Activated naive CD4-positive, alpha-beta T cell treated with anti-CD3 and anti-CD28 coated beads, Interleukin-2, amount 10 ng/mL, durations not matched to agents 7 days and 5 days (primary cell): ENCODE measurements at regions not wholly inside any gene's neighbourhood (a gene's known extent, or its start where the extent isn't known, plus 50 kb on each side); places are given as distances from the start of the nearest gene placed in this dataset.
"Not testable (repeated sequence)": the region's sequence is repeated elsewhere in the genome, so short reads cannot be mapped to it uniquely, and the experiment has no call there.

Experiments used
- CTCF ChIA-PET: fragments of 350-600 bp; sonication (Branson Sonifier 250); formaldehyde crosslinking; loops from one replicate; lab custom pipeline; 2021; ENCODE audit warnings: antibody characterized with exemption; lab: Charles Lee
- DNase-seq: peaks from one replicate; pipeline ENCODE4 v3.0.0-alpha.2; 2020
- H3K27ac Mint-ChIP-seq: one replicate; pipeline ENCODE4 v1.8.0; 2021; ENCODE audit warnings: mild to moderate bottlenecking, moderate library complexity, mixed read lengths
- H3K27me3 Mint-ChIP-seq: one replicate; pipeline ENCODE4 v1.8.0; 2021; ENCODE audit warnings: mild to moderate bottlenecking, mixed read lengths
- H3K36me3 Mint-ChIP-seq: one replicate; pipeline ENCODE4 v1.8.0; 2021; ENCODE audit warnings: mixed read lengths
- H3K4me1 Mint-ChIP-seq: one replicate; pipeline ENCODE4 v1.8.0; 2021; ENCODE audit warnings: mixed read lengths
- H3K4me3 Mint-ChIP-seq: one replicate; pipeline ENCODE4 v1.8.0; 2021; ENCODE audit warnings: mild to moderate bottlenecking, moderate library complexity, mixed read lengths
- H3K9me3 Mint-ChIP-seq: one replicate; pipeline ENCODE4 v1.8.0; 2021; ENCODE audit warnings: mixed read lengths

DNA sequence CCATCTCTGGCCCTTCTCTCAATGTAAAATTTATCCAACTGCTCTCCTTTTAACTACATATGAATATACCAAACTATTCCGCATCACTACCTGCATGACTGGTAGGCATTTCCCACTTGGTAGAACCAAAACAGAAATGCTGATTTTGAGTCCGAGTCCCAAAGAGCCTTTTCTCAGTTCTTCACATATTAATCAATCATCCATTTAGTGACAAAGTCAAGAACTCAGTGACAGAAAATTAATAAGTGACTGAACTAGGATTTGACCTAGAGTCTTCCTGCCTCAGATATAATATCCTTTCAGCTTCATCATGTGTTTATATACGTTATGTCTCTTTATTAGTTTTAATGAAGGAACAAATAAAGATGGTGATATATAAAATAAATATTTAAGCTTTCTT lies 700.6 kb upstream of the GOLIM4 start:
- Mint-ChIP-seq H3K36me3 (no peaks in the 10 kb centered on the region), H3K27me3 (no peaks in the 10 kb centered on the region), H3K4me3 (no peak overlapping the region), H3K27ac (no peak overlapping the region), H3K9me3 (peaks cover 1% of the 10 kb centered on the region), H3K4me1 (no peaks in the 10 kb centered on the region)
- CTCF ChIA-PET, result no interaction called here
- DNase-seq, result no peak

GRCh38 chr3:168794427-168794826 lies 698.7 kb upstream of the GOLIM4 start:
- CTCF ChIA-PET, result no interaction called here
- Mint-ChIP-seq H3K27me3 (no peaks in the 10 kb centered on the region), H3K27ac (no peak overlapping the region), H3K4me3 (no peak overlapping the region), H3K4me1 (no peaks in the 10 kb centered on the region), H3K36me3 (no peaks in the 10 kb centered on the region), H3K9me3 (peaks cover 1% of the 10 kb centered on the region)
- DNase-seq, result no peak

DNA sequence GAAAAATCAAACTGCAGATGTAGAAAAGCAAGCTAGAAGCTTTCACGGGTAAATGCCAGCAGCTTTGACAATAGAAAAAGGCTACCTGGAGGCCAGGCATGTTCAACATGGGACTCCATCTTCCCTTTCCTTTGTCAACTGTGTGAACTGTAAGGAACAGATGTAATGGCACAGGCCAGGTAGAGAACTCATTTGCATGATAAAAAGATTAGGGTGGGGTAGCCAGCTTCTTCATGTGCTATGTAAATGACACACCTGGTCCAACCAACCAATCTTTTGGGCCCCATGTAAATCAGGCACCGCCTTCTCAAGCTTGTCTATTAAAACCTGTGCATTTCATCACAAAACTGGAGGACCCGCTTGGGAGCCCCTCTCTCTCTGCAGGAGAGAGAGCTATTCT lies 686.5 kb upstream of the GOLIM4 start:
- CTCF ChIA-PET, result no interaction called here
- no peaks in the 10 kb centered on the region for H3K4me1 Mint-ChIP-seq
- no peak for DNase-seq
- no peak overlapping the region for H3K27ac Mint-ChIP-seq
- no peaks in the 10 kb centered on the region for H3K36me3 Mint-ChIP-seq
- no peak overlapping the region for H3K4me3 Mint-ChIP-seq
- H3K27me3 Mint-ChIP-seq, result no peaks in the 10 kb centered on the region
- H3K9me3 Mint-ChIP-seq, result peaks cover 6% of the 10 kb centered on the region

DNA sequence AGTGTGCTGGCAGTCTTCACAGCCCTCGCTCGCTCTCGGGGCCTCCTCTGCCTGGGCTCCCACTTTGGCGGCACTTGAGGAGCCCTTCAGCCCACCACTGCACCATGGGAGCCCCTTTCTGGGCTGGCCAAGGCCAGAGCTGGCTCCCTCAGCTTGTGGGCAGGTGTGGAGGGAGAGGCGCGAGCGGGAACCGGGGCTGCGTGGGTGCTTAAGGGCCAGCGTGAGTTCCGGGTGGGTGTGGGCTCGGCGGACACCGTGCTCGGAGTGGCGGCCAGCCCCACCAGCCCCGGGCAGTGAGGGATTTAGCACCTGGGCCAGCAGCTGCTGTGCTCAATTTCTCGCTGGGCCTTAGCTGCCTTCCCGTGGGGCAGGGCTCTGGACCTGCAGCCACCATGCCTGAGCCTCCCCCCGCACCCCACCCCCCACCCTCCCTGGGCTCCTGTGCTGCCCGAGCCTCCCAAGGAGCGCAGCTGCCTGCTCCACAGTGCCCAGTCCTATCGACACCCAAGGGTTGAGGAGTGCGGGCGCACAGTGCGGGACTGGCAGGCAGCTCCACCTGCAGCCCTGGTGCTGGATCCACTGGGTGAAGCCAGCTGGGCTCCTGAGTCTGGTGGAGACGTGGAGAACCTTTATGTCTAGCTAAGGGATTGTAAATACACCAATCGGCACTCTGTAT lies 684.4 kb upstream of the GOLIM4 start:
- H3K27me3 Mint-ChIP-seq, H3K4me3 Mint-ChIP-seq, H3K9me3 Mint-ChIP-seq, H3K27ac Mint-ChIP-seq, CTCF ChIA-PET, H3K4me1 Mint-ChIP-seq, H3K36me3 Mint-ChIP-seq, DNase-seq: not testable (repeated sequence)

DNA sequence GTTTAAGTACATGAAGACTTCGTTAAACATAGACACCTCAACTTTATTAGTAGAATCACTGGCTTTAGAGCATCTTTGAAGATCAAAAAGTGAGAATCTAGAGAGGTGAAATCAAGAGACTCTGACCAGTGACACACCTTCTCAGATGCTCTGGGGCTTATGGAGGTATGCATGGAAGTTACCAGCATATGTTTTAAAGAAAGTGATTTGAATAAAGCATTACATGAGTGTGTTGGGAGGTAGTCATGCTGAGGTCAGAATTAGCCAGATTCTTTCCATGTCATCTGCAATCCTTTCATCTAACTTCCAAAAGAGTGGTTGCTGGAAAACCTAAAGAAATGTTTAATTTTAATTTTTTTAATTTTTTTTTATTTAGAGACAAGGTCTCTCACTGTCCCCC lies 658.0 kb upstream of the GOLIM4 start:
- Mint-ChIP-seq H3K36me3 (no peaks in the 10 kb centered on the region), H3K4me3 (no peak overlapping the region), H3K4me1 (no peaks in the 10 kb centered on the region), H3K27ac (no peak overlapping the region), H3K9me3 (no peaks in the 10 kb centered on the region), H3K27me3 (no peaks in the 10 kb centered on the region)
- CTCF ChIA-PET, result no interaction called here
- DNase-seq, result no peak

DNA sequence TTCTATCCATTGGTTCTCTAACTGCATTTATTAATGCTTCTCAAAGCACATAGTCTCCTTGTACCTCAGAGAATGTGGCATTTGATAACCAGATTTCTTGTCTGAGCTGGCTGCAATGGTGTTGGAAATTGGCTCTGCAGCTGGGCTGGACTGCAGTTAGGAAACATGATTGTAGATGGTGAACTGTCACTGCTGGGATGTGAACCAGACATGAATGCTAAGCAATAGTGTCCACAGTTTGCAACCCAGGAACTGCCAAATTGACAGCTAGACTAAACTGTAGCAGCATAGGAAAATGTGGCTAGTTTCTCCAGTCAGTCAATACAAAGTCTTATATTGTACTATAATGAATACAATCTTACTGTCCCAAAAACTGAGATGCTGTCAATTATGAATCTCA lies 656.6 kb upstream of the GOLIM4 start:
- CTCF ChIA-PET, result no interaction called here
- Mint-ChIP-seq H3K4me1 (no peaks in the 10 kb centered on the region), H3K27ac (no peak overlapping the region), H3K36me3 (no peaks in the 10 kb centered on the region), H3K27me3 (no peaks in the 10 kb centered on the region), H3K9me3 (no peaks in the 10 kb centered on the region), H3K4me3 (no peak overlapping the region)
- DNase-seq, result no peak

DNA sequence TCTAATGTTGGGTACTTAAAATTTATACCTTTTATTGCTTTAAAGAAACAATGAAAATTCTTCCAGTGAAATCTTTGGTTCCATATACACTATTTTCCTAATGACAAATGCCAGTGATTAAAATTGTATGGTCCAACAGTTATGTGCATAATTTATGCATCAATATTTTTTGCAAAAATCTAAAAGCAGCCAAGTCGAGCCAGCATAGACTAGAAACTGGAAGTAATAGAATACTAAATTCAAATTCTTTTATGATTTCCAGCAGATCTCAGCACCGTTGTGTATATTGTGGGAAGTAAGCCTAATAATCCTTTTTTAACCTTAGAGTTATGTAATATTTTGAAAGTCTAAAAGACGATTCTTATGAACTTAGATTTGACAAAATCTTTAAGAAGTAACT lies 652.0 kb upstream of the GOLIM4 start:
- no peaks in the 10 kb centered on the region for H3K36me3 Mint-ChIP-seq
- no peak overlapping the region for H3K27ac Mint-ChIP-seq
- H3K27me3 Mint-ChIP-seq, result no peaks in the 10 kb centered on the region
- H3K4me3 Mint-ChIP-seq, result no peak overlapping the region
- no peak for DNase-seq
- H3K4me1 Mint-ChIP-seq, result no peaks in the 10 kb centered on the region
- CTCF ChIA-PET, result no interaction called here
- H3K9me3 Mint-ChIP-seq, result peaks cover 12% of the 10 kb centered on the region

GRCh38 chr3:168738527-168739325 lies 643.0 kb upstream of the GOLIM4 start:
- CTCF ChIA-PET, result no interaction called here
- no peak for DNase-seq
- Mint-ChIP-seq H3K27ac (no peak overlapping the region), H3K4me3 (no peak overlapping the region), H3K36me3 (no peaks in the 10 kb centered on the region), H3K4me1 (no peaks in the 10 kb centered on the region), H3K9me3 (peaks cover 4% of the 10 kb centered on the region), H3K27me3 (no peaks in the 10 kb centered on the region)

- Mint-ChIP-seq H3K9me3 (no peaks in the 10 kb centered on the region), H3K4me1 (no peaks in the 10 kb centered on the region), H3K4me3 (no peak overlapping the region), H3K36me3 (no peaks in the 10 kb centered on the region), H3K27me3 (no peaks in the 10 kb centered on the region), H3K27ac (no peak overlapping the region)
- CTCF ChIA-PET, result no interaction called here
- DNase-seq, result no peak
Measured at GRCh38 chr3:168736202-168736601, 640.5 kb upstream of the GOLIM4 start.

DNA sequence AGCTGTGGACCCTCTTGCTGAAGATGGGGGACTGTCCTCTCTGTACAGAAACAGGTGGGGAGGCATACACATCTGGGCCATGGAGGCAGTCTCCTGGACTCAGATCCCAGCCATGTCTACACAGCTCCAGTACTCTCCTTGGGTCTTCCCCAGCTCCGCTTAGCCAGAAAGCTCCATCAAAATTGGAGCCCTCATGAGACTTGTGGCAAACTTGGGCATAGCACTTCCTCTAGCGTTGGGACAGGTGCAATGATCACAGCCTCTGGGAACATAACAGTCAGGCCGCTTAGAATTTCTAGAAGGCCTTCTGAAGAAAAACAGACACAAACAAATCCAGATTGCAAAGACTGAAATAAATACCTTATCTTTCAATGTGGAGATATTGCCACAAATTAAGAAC lies 634.3 kb upstream of the GOLIM4 start:
- Mint-ChIP-seq H3K36me3 (no peaks in the 10 kb centered on the region), H3K9me3 (no peaks in the 10 kb centered on the region), H3K4me3 (no peak overlapping the region), H3K27ac (no peak overlapping the region), H3K4me1 (no peaks in the 10 kb centered on the region), H3K27me3 (no peaks in the 10 kb centered on the region)
- DNase-seq, result no peak
- CTCF ChIA-PET, result no interaction called here

DNA sequence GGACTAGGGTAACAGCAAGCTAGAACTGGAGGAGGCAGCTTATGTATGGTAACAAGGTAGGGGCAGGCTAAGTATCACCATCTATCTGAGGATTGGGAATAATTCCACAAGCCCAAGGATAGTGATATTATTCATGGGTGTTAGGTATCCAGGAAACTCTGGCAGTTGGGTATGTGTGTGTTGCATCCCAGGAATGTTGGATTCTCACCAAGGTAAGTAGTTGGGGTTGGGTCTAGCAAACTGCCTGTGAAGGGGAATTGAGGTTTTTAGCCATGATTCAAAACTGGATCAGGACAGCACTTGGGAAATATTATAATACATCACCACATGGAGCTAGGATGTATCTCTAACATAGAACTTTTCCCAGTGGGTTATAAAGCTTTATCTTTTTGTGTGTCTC lies 626.4 kb upstream of the GOLIM4 start:
- Mint-ChIP-seq H3K36me3 (no peaks in the 10 kb centered on the region), H3K9me3 (peaks cover 1% of the 10 kb centered on the region), H3K4me1 (no peaks in the 10 kb centered on the region), H3K4me3 (no peak overlapping the region), H3K27ac (peak overlapping the region; percentile 55), H3K27me3 (no peaks in the 10 kb centered on the region)
- no peak for DNase-seq
- CTCF ChIA-PET, result no interaction called here

- Mint-ChIP-seq H3K9me3 (peaks cover 3% of the 10 kb centered on the region), H3K27ac (no peak overlapping the region)
Measured at GRCh38 chr3:168714609-168715240, 619.0 kb upstream of the GOLIM4 start.

DNA sequence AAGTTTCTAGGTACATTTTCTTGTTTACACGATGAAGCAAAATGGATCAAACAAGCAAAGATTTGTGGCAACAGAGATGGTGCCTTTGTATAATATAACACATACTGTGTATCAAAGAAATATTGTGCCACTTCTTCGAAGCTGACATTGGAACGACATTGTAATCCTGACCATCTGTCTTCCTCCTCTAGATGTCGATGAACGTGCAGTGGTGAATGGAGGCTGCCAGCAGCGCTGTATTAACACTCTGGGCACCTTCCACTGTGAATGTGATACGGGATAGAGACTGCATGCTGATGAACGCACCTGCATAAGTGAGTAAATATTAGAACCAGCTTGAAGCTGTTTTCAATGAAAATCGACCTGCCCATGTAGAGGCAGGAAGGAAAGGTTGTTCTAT lies 613.3 kb upstream of the GOLIM4 start:
- H3K4me1 Mint-ChIP-seq, result no peaks in the 10 kb centered on the region
- DNase-seq, result no peak
- H3K27ac Mint-ChIP-seq, result no peak overlapping the region
- no peaks in the 10 kb centered on the region for H3K27me3 Mint-ChIP-seq
- H3K36me3 Mint-ChIP-seq, result no peaks in the 10 kb centered on the region
- peaks cover 3% of the 10 kb centered on the region for H3K9me3 Mint-ChIP-seq
- H3K4me3 Mint-ChIP-seq, result no peak overlapping the region
- CTCF ChIA-PET, result no interaction called here

More at GRCh38 chr3:168714609-168715240, 619.0 kb upstream of the GOLIM4 start:
- Mint-ChIP-seq H3K4me1 (no peaks in the 10 kb centered on the region), H3K36me3 (no peaks in the 10 kb centered on the region), H3K4me3 (no peak overlapping the region), H3K27me3 (no peaks in the 10 kb centered on the region)
- CTCF ChIA-PET, result no interaction called here
- DNase-seq, result no peak

DNA sequence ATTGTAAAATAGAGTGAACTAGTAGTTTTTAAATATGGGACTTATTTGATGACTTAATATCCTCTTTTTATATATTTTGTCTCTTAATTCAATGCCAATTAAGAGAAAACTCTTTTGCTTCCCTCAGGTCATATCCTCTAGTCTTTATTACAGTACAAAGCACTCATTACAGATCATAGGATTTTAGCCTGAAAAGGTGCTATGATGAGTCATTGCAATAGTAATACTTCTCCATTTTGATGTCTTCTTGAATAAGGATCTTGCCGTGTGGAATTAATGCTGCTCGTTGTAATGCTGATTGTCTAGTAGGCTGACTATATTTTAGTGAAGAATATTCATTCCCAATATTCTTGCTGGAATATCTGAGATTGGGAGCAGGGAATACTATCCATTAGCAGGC lies 612.2 kb upstream of the GOLIM4 start:
- CTCF ChIA-PET, result no interaction called here
- Mint-ChIP-seq H3K27ac (no peak overlapping the region), H3K4me1 (no peaks in the 10 kb centered on the region), H3K36me3 (no peaks in the 10 kb centered on the region), H3K4me3 (no peak overlapping the region), H3K9me3 (peaks cover 3% of the 10 kb centered on the region), H3K27me3 (no peaks in the 10 kb centered on the region)
- no peak for DNase-seq

GRCh38 chr3:168705412-168705811 lies 609.7 kb upstream of the GOLIM4 start:
- CTCF ChIA-PET, result no interaction called here
- Mint-ChIP-seq H3K27ac (no peak overlapping the region), H3K36me3 (no peaks in the 10 kb centered on the region), H3K4me1 (no peaks in the 10 kb centered on the region), H3K9me3 (no peaks in the 10 kb centered on the region), H3K27me3 (no peaks in the 10 kb centered on the region), H3K4me3 (no peak overlapping the region)
- DNase-seq, result no peak
